RWPE2 (cell line): ENCODE measurements at regions not wholly inside any gene's neighbourhood (a gene's known extent, or its start where the extent isn't known, plus 50 kb on each side); places are given as distances from the start of the nearest gene placed in this dataset.

Source experiments
- ATAC-seq: fragments of 200-7000 bp; cut with Tn5 transposase; 3 replicates; pipeline ENCODE4 v1.9.1; 2021; ENCODE audit warnings: low read depth
- DNase-seq: peaks from one replicate; pipeline ENCODE4 v3.0.0-alpha.2; 2020; ENCODE audit warnings: low spot score
- H3K27ac ChIP-seq: fragments of 450-650 bp; 2 replicates; pipeline ENCODE4 v1.5.1; 2017; ENCODE audit warnings: mild to moderate bottlenecking; ENCODE audit not compliant: poor library complexity, severe bottlenecking
- H3K27me3 ChIP-seq: fragments of 250-450 bp; sonication (Bioruptor Pico); 2 replicates; pipeline ENCODE4 v1.5.1; 2021; ENCODE audit warnings: mild to moderate bottlenecking, moderate library complexity; ENCODE audit not compliant: insufficient read depth, poor library complexity, severe bottlenecking
- H3K36me3 ChIP-seq: fragments of 250-450 bp; sonication (Bioruptor Pico); 2 replicates; pipeline ENCODE4 v1.5.1; 2020; ENCODE audit warnings: low read depth, mild to moderate bottlenecking, moderate library complexity
- H3K4me1 ChIP-seq: fragments of 250-450 bp; sonication (Bioruptor Pico); 2 replicates; pipeline ENCODE4 v1.5.1; 2021; ENCODE audit warnings: mild to moderate bottlenecking, moderate library complexity; ENCODE audit not compliant: insufficient read depth, poor library complexity, severe bottlenecking
- H3K4me3 ChIP-seq: fragments of 250-450 bp; sonication (Bioruptor Pico); 2 replicates; pipeline ENCODE4 v1.5.1; 2021; ENCODE audit warnings: mild to moderate bottlenecking, moderate library complexity; ENCODE audit not compliant: severe bottlenecking
- H3K9me3 ChIP-seq: fragments of 250-450 bp; sonication (Bioruptor Pico); 2 replicates; pipeline ENCODE4 v1.5.1; 2021; ENCODE audit warnings: mild to moderate bottlenecking, moderate library complexity; ENCODE audit not compliant: severe bottlenecking
- CTCF ChIP-seq: fragments of 450-650 bp; IDR thresholded peaks from one replicate; pipeline ENCODE4 v1.5.1; 2017; ENCODE audit warnings: mild to moderate bottlenecking, moderate library complexity; ENCODE audit not compliant: poor library complexity, severe bottlenecking

DNA sequence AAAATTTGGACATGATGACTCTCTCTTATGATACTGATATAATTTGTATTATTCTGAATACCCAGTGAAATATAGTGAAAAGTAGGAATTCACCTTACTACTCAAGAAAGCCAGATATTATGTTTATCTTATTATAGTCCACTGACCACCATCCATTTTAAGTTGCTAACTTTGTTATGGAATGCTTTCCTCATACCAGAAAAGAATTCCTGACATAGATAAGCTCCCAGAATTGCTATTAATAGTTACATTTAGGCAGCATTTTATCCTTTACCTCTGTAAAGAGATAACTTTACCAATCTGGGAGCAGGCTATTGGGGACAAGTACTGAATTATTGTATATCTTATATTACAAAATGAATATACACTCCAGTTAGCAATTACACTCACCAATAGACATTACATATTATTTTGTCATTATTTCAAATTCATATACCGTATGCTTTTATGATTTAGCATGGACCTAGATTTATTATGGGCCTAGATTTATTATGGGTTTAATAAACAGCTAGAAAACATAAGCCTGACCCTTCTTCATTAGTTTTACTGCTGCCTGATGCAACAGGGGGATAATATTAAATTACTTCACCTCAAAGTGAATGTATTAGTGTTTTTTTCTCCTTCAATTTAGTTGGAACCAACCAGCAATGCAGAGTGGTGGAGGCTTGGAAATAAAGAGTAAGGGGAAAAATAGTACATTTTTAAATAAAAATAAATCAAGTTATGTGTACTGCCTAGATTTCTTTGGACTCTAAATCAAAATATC is 1886.1 kb downstream of the PCDH9 start:
- Histone ChIP-seq H3K36me3 (no peaks in the 10 kb centered on the region), H3K27ac (no peak overlapping the region), H3K4me3 (no peak overlapping the region), H3K27me3 (no peaks in the 10 kb centered on the region), H3K9me3 (no peaks in the 10 kb centered on the region), H3K4me1 (no peaks in the 10 kb centered on the region)
- no peak for ATAC-seq
- no peak for DNase-seq
- TF ChIP-seq CTCF, result no peak

- Histone ChIP-seq H3K9me3 (no peaks in the 10 kb centered on the region), H3K4me3 (no peak overlapping the region), H3K4me1 (no peaks in the 10 kb centered on the region), H3K27ac (no peak overlapping the region), H3K27me3 (no peaks in the 10 kb centered on the region), H3K36me3 (no peaks in the 10 kb centered on the region)
- TF ChIP-seq CTCF, result no peak
- DNase-seq (no peak), ATAC-seq (no peak)
Measured at GRCh38 chr13:65342541-65343337, 1887.4 kb downstream of the PCDH9 start.

- DNase-seq (no peak), ATAC-seq (no peak)
- no peak for TF ChIP-seq CTCF
- no peaks in the 10 kb centered on the region for H3K9me3 ChIP-seq
- no peaks in the 10 kb centered on the region for H3K36me3 ChIP-seq
- no peaks in the 10 kb centered on the region for H3K27me3 ChIP-seq
- H3K4me3 ChIP-seq, result no peak overlapping the region
- no peak overlapping the region for H3K27ac ChIP-seq
- H3K4me1 ChIP-seq, result no peaks in the 10 kb centered on the region
Measured at GRCh38 chr13:65339241-65339640, 1890.9 kb downstream of the PCDH9 start.

- H3K27me3 ChIP-seq, result no peaks in the 10 kb centered on the region
- H3K4me1 ChIP-seq, result no peaks in the 10 kb centered on the region
- no peak for TF ChIP-seq CTCF
- H3K27ac ChIP-seq, result no peak overlapping the region
- no peaks in the 10 kb centered on the region for H3K36me3 ChIP-seq
- H3K4me3 ChIP-seq, result no peak overlapping the region
- DNase-seq (no peak), ATAC-seq (no peak)
- no peaks in the 10 kb centered on the region for H3K9me3 ChIP-seq
Measured at GRCh38 chr13:65336916-65337315, 1893.2 kb downstream of the PCDH9 start.
